ENCODE measurements at regions not wholly inside any gene's neighbourhood (a gene's known extent, or its start where the extent isn't known, plus 50 kb on each side); places are given as distances from the start of the nearest gene placed in this dataset.
A peak's percentile ranks its signal among the peaks of the same experiment; 100 is the strongest.

GRCh38 chr3:76566904-76567303 lies 473.0 kb upstream of the ROBO2 start:
- H4K20me1 ChIP-seq (ENCODE audit: low read length), result no peaks in the 10 kb centered on the region
- intact Hi-C loops (cut with micrococcal nuclease), result no loop called here
- H3K36me3 ChIP-seq (ENCODE audit: low read depth, low read length), result no peaks in the 10 kb centered on the region
- H3K27me3 ChIP-seq (ENCODE audit: low read length), result no peaks in the 10 kb centered on the region
- no peaks in the 10 kb centered on the region for H3F3A ChIP-seq (ENCODE audit: low read length, unreplicated experiment)
- H2AFZ ChIP-seq (ENCODE audit: low read length), result no peak overlapping the region
- no peak overlapping the region for H3K4me3 ChIP-seq (ENCODE audit: low read length)
- ChIA-PET POLR2A (ENCODE audit: unreplicated experiment) (no interaction called here), CTCF (no interaction called here)
- H3K9me3 ChIP-seq (ENCODE audit: low read length), result no peaks in the 10 kb centered on the region
- H3K4me1 ChIP-seq (ENCODE audit: insufficient read depth, low read length), result no peaks in the 10 kb centered on the region
- no peak for ATAC-seq
- H3K9ac ChIP-seq (ENCODE audit: low read length), result no peak overlapping the region
- no peak for DNase-seq
- no peak overlapping the region for H3K27ac ChIP-seq (ENCODE audit: low read length)
- no peak for TF ChIP-seq EZH2phosphoT487 (IDR thresholded peaks at IDR 0.05; ENCODE audit: borderline replicate concordance, low read length)
- TF ChIP-seq EZH2 (IDR thresholded peaks at IDR 0.05; ENCODE audit: low read length, unreplicated experiment), result no peak
- no peak for TF ChIP-seq CTCF (conservative IDR thresholded peaks at IDR 0.05; ENCODE audit: low read depth, low read length)
- no TSS peak for BruUV-seq (replicated peaks)
- H3K4me2 ChIP-seq (ENCODE audit: low read length), result no peak overlapping the region
- no peaks in the 10 kb centered on the region for H3K79me2 ChIP-seq (ENCODE audit: low read length)
- H3K9me2 ChIP-seq (replicated peaks; ENCODE audit: low read length), result no peaks in the 10 kb centered on the region; the same call in 1 of the 2 replicates

GRCh38 chr3:76570436-76571057 lies 469.4 kb upstream of the ROBO2 start:
- DNase-seq (peak; percentile 48), ATAC-seq (no peak)
- POLR2A ChIA-PET (ENCODE audit: unreplicated experiment), result no interaction called here
- Histone ChIP-seq H3K79me2 (ENCODE audit: low read length) (no peaks in the 10 kb centered on the region), H3K36me3 (ENCODE audit: low read depth, low read length) (no peaks in the 10 kb centered on the region), H3K4me1 (ENCODE audit: insufficient read depth, low read length) (no peaks in the 10 kb centered on the region), H3K27ac (ENCODE audit: low read length) (no peak overlapping the region), H3K4me2 (ENCODE audit: low read length) (no peak overlapping the region), H2AFZ (ENCODE audit: low read length) (no peak overlapping the region), H3K9me2 (replicated peaks; ENCODE audit: low read length) (no peaks in the 10 kb centered on the region; the same call in 1 of the 2 replicates), H3K9me3 (ENCODE audit: low read length) (no peaks in the 10 kb centered on the region), H4K20me1 (ENCODE audit: low read length) (no peaks in the 10 kb centered on the region), H3K27me3 (ENCODE audit: low read length) (no peaks in the 10 kb centered on the region), H3K9ac (ENCODE audit: low read length) (no peak overlapping the region), H3F3A (ENCODE audit: low read length, unreplicated experiment) (no peaks in the 10 kb centered on the region), H3K4me3 (ENCODE audit: low read length) (no peak overlapping the region)
- CTCF ChIA-PET, result interaction anchor here (0.6 kb wide), 1 partner anchor 21 kb away, joined by 4 read pairs; no protein-coding TSS in a partner anchor
- BruUV-seq (replicated peaks), result no TSS peak
- TF ChIP-seq EZH2phosphoT487 (IDR thresholded peaks at IDR 0.05; ENCODE audit: borderline replicate concordance, low read length) (no peak), CTCF (conservative IDR thresholded peaks at IDR 0.05; ENCODE audit: low read depth, low read length) (peak; percentile 89), EZH2 (IDR thresholded peaks at IDR 0.05; ENCODE audit: low read length, unreplicated experiment) (no peak)
- intact Hi-C loops (cut with micrococcal nuclease), result loop anchor here (2.0 to 10.0 kb wide), 5 partner anchors 202 to 753 kb away; no protein-coding TSS in a partner anchor

GRCh38 chr3:76576201-76576600 lies 463.7 kb upstream of the ROBO2 start:
- H3K9ac ChIP-seq (ENCODE audit: low read length), result no peak overlapping the region
- no peaks in the 10 kb centered on the region for H3K9me2 ChIP-seq (replicated peaks; ENCODE audit: low read length)
- intact Hi-C loops (cut with micrococcal nuclease), result loop anchor here (10.0 kb wide), 1 partner anchor 451 kb away; no protein-coding TSS in a partner anchor
- H3K27me3 ChIP-seq (ENCODE audit: low read length), result no peaks in the 10 kb centered on the region
- DNase-seq (no peak), ATAC-seq (no peak)
- H3F3A ChIP-seq (ENCODE audit: low read length, unreplicated experiment), result no peaks in the 10 kb centered on the region
- no peak overlapping the region for H3K27ac ChIP-seq (ENCODE audit: low read length)
- H3K4me2 ChIP-seq (ENCODE audit: low read length), result no peak overlapping the region
- CTCF ChIA-PET, result no interaction called here
- POLR2A ChIA-PET (ENCODE audit: unreplicated experiment), result no interaction called here
- H3K9me3 ChIP-seq (ENCODE audit: low read length), result no peaks in the 10 kb centered on the region
- no peak for TF ChIP-seq EZH2phosphoT487 (IDR thresholded peaks at IDR 0.05; ENCODE audit: borderline replicate concordance, low read length)
- no peak for TF ChIP-seq CTCF (conservative IDR thresholded peaks at IDR 0.05; ENCODE audit: low read depth, low read length)
- no peak for TF ChIP-seq EZH2 (IDR thresholded peaks at IDR 0.05; ENCODE audit: low read length, unreplicated experiment)
- no peaks in the 10 kb centered on the region for H3K79me2 ChIP-seq (ENCODE audit: low read length)
- BruUV-seq (replicated peaks), result no TSS peak
- no peaks in the 10 kb centered on the region for H4K20me1 ChIP-seq (ENCODE audit: low read length)
- no peaks in the 10 kb centered on the region for H3K36me3 ChIP-seq (ENCODE audit: low read depth, low read length)
- H3K4me1 ChIP-seq (ENCODE audit: insufficient read depth, low read length), result no peaks in the 10 kb centered on the region
- no peak overlapping the region for H3K4me3 ChIP-seq (ENCODE audit: low read length)
- no peak overlapping the region for H2AFZ ChIP-seq (ENCODE audit: low read length)
